NCI-H748 (cell line): ENCODE measurements at regions not wholly inside any gene's neighbourhood (a gene's known extent, or its start where the extent isn't known, plus 50 kb on each side); places are given as distances from the start of the nearest gene placed in this dataset.
"Not testable (repeated sequence)": the region's sequence is repeated elsewhere in the genome, so short reads cannot be mapped to it uniquely, and the experiment has no call there.

Source experiments
- DNase-seq: peaks from one replicate; lab custom pipeline; 2025; ENCODE audit not compliant: unreplicated experiment; lab: John Stamatoyannopoulos, UW

DNA sequence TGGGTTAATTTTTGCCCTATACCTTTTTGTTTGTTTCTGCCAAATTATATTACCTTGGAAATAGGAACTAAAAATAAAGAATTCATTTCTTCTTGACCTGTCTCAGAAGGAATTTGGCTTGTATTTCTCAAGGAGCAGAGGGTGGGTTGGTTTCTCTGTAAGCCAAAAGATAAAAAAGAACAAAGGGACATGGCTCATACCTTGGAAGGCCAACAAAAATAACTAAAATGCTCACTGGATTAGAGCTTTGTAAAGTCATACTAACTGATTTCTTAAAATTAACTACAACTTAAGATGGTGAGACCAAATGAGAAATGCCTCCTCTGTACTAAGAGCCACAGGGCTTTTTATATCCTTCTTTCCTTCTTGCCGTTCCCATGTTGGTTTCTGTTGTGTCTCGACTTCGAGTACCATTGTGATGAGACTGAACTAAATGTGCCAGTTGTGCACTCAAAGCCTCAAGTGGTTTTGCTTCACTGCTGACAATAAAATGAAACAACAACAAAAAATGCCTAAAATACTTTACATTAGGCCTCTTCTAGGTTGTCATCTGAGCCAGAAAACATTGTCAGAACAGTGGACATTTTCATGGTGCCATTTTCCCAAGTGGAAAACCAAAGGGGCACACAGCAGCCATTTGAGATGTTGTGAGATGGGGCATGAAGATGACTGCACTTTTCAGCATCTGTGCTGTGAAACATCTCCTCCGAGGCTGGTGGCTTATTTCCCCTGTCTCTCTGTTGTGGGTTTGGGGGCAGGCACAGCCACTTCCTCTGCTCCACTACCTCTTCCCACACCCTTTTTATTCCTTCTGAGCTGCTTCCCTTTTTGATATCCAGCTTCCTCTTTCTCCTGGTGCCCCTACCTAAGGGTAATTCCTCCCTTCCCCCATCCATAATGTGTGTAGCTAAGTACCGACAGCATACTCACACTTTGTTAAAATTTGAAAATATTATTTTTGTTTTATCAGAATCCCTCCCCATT is 51.8 kb upstream of the AGR3 start:
- no peak for DNase-seq

- DNase-seq, result no peak
Measured at GRCh38 chr7:16934722-16935340, 53.0 kb upstream of the AGR3 start.

DNA sequence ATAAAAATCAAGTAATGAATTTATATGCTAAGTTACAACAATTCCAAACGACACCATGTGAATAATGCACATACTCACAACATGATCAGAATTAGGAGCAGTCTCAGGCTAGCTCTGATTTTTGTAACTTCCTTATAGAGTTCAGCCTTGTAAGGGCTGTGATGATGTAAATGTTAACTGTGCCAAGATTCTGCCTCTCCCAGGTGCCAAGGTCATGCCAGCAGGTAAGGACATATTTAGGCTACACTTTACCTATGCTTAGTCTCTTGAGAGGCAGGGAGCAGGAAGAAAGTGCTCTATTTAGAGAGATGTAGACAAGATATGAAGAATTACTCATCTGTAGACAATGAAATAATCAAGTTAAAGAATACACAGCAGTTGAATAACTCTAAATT is 53.6 kb upstream of the AGR3 start:
- DNase-seq, result no peak

DNA sequence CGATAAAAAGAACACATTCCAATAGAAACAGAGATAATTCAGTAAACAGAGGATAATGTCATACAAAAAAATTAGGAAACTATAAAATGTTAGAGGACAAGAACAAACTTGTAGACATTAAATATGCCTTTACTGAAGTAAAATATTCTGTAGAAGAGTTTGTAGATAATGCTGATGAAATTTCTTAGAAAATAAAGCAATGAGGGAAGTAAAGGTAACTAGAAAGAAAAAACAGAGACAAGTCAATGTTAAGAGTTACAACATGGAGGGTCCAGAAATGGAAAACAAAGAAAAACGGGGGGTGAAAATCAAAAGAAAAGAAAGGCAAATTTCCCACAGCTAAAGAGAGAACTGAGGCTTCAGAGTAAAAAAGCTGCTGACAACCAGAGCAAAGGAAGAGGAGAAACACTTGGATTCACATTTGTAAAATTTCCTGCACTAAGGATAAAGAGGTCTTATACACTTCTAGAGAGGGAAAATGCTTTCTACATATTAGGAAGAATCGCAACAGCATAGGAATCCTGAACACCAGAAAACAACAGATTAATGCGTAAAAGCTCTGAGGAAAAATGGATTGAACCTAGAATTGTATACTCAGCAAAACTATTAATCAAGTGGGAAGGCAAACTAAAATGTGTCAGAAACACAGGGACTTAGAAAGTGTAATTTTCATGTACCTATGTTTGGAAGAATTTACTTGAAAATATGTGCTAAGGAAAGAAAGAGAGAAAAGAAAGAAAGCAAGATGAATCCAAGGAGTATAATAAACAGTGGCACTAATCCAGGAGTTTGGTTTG is 55.0 kb upstream of the AGR3 start:
- DNase-seq, result no peak

DNA sequence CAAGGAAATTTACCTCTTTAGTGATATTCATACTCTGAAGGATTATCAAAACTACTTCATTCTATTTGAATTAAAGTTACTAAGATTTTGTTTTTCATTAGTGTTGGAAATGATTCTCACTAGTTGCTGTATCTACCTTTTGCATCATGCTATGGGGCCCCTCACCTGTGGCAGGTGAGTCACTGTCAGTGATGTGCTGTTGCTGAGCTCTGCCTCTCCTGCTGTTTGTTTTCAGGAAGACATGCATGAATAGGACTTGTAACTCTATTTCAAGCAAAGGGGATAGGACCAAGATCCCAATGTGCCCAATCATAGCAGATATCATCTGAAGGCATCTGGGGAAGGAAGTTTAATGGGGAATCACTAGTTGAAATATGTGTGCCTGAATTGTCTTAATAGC is 57.4 kb upstream of the AGR3 start:
- no peak for DNase-seq

GRCh38 chr7:16940776-16941175 is 59.0 kb upstream of the AGR3 start:
- no peak for DNase-seq

GRCh38 chr7:16942929-16943509 is 61.2 kb upstream of the AGR3 start:
- DNase-seq, result no peak

DNA sequence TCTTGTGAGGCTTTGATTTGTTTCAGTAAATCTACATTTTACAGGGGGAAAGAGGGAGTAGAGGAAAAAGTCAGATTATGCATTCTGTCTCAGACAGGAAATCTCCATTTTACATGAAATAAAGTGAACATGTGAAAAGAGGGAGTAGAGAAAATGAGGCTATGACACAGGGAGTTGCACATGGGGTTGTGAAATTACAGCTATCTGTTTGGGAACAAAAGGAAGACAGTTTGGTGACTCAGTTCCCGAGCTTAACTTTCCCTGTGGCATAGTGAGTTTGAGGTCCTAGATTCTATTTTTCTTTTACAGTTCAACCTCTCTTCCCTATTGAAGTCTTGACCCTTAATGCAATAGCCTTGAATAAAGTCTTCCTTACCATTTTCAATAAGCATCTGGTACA is 63.2 kb upstream of the AGR3 start:
- no peak for DNase-seq

DNA sequence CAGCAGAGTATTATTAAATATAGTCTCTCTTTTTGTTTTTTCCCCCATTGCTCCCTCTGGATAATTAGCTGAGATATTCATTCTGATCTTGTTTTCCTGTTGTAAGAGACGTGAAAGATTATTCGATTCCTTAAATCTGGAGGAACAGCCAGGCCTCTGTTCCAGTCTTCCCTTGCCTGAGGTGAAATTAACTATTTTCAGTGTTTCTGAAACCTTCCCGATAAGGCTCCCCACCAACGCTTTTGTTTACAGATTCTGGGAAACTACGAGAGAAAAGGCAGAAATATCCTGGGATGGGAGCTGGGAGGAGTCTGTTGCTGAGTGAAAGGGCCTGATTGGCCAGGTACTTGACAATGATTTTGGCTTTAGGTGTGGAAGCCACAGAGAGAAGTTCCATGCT is 63.6 kb upstream of the AGR3 start:
- DNase-seq, result no peak

GRCh38 chr7:16948110-16948509 is 66.3 kb upstream of the AGR3 start:
- not testable (repeated sequence) for DNase-seq

- DNase-seq, result no peak
Measured at GRCh38 chr7:16951483-16952080, 69.8 kb upstream of the AGR3 start.

- DNase-seq, result no peak
Measured at GRCh38 chr7:16954321-16954720, 72.5 kb upstream of the AGR3 start.

GRCh38 chr7:16958724-16959123 is 76.9 kb upstream of the AGR3 start:
- DNase-seq, result no peak

DNA sequence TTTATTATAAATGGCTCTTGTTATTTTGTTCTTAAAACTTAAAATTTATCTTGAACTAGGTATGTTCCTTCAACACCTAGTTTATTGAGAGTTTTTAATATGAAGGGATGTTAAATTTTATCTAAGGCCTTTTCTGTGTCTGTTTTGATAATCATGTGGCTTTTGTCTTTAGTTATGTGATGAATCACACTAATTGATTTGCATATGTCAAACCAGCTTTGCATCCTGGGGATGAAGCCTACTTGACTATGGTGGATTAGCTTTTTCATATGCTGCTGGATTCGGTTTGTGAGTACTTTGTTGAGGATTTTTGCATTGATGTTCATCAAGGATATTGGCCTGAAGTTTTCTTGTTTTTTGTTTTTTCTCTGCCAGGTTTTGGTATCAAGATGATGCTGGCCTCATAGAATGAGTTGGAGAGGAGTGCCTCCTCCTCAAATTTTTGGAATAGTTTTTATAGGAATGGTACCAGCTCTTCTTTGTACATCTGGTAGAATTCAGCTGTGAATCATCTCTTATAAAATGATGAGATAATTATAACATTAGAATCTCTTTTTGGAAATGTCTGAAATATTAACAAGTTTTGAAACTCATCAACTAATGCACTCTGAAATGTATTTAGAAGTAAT is 78.7 kb upstream of the AGR3 start:
- DNase-seq, result no peak

DNA sequence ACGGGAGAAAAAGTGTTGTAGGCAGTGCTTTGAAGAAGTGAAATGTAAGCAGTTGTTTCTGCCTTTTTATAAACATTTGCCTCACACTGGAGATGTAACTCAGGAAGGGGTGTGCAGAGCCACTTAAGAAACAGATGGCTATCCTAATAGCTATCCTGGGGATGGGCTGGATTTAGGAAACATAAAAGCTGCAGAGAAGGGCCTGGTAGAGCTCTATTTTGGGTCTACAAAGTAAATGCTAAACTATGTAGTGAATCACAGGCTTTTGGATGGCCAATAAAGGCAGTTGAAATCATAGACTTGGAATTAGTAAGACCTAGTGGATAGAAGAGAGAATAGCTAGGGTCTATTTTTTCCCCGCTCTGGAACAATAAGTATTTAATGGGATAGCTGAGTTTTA is 79.9 kb upstream of the AGR3 start:
- DNase-seq, result no peak

- DNase-seq, result peak; percentile 31
Measured at GRCh38 chr7:16963044-16963443, 81.3 kb upstream of the AGR3 start.

- not testable (repeated sequence) for DNase-seq
Measured at GRCh38 chr7:16965697-16966096, 83.9 kb upstream of the AGR3 start.

- no peak for DNase-seq
Measured at GRCh38 chr7:16967300-16967811, 85.6 kb upstream of the AGR3 start.

DNA sequence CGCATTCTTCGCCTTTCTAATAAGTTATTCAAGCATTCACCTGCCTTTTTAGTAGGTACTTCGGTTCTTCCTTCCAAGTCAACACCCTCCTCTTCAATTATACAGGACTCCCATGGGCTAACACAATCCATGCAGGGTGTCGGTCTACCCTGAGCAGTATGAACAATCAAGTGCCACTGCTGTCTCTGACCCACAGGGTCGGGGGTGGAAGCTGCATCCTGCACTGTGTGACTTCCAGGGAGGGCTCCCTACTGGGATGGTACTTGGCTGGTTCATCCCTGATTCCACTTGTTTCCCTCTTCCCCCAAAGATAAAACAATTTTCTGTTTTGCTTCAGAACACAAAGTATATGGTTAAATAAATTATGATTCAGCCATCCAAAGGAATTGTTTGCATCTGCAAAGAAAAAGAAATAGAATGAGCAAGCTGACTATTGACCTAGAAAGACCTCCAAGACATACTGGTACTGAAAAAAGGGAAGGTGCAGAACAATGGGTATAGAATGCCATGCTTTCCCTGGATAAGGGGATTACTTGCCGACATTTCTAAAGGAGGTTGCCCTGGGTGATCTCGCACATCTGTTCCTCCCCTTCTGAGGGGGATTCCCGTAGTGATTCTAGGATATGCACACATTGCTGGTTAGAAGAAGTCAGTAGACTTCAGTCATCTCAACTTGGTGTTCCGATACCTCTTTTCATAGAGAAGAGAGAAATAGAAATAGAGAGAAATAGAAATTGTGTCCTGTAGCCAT is 89.1 kb upstream of the AGR3 start:
- no peak for DNase-seq
